AG04449 (cell line): ENCODE measurements at regions not wholly inside any gene's neighbourhood (a gene's known extent, or its start where the extent isn't known, plus 50 kb on each side); places are given as distances from the start of the nearest gene placed in this dataset.

ENCODE experiments used
- CTCF ChIA-PET: fragments of 350-600 bp; formaldehyde crosslinking; extraction: SDS; loops from one replicate; lab custom pipeline; 2021; ENCODE audit warnings: antibody characterized with exemption; lab: Yijun Ruan, JAX
- POLR2A ChIA-PET: fragments of 400-600, 350-600 bp; formaldehyde crosslinking; extraction: SDS; loops from one replicate; lab custom pipeline; 2020; ENCODE audit warnings: antibody characterized with exemption, inconsistent platforms; lab: Yijun Ruan, JAX
- DNase-seq: peaks from one replicate; pipeline ENCODE4 v3.0.0-alpha.2; 2010; ENCODE audit warnings: low read depth, low spot score
- H3K4me3 ChIP-seq: 2 replicates; pipeline ENCODE4 v1.5.1; 2011; ENCODE audit warnings: low read depth, mild to moderate bottlenecking, control low read depth, low read length
- CTCF ChIP-seq: IDR thresholded peaks from one replicate; pipeline ENCODE4 v1.5.1; 2011; ENCODE audit warnings: mild to moderate bottlenecking, moderate library complexity, low read length, control low read depth, inconsistent platforms; ENCODE audit not compliant: insufficient read depth; ENCODE audit errors: missing control alignments

GRCh38 chr15:66911131-66911700 lies 154.2 kb upstream of the SMAD3 start:
- POLR2A ChIA-PET = no interaction called here
- CTCF ChIA-PET = interaction anchor here (1.1 to 2.0 kb wide), 5 partner anchors 9 to 48 kb away, joined by 3 to 12 read pairs (median 5); no protein-coding TSS in a partner anchor
- DNase-seq = no peak
- H3K4me3 ChIP-seq = no peak overlapping the region
- TF ChIP-seq CTCF = no peak

- POLR2A ChIA-PET = no interaction called here
- TF ChIP-seq CTCF = no peak
- no peak for DNase-seq
- CTCF ChIA-PET = interaction anchor here (0.9 to 2.0 kb wide), 8 partner anchors 8 to 49 kb away, joined by 3 to 12 read pairs (median 4); no protein-coding TSS in a partner anchor
- no peak overlapping the region for H3K4me3 ChIP-seq
These were observed 153.4 kb upstream of the SMAD3 start for GRCh38 chr15:66912001-66912400.

- CTCF ChIA-PET = interaction anchor here (0.9 to 2.0 kb wide), 5 partner anchors 9 to 49 kb away, joined by 3 to 12 read pairs (median 4); no protein-coding TSS in a partner anchor
- DNase-seq = no peak
- POLR2A ChIA-PET = no interaction called here
- TF ChIP-seq CTCF = no peak
- H3K4me3 ChIP-seq = no peak overlapping the region
These were observed 153.0 kb upstream of the SMAD3 start for GRCh38 chr15:66912441-66912840.

- no peak for DNase-seq
- no peak for TF ChIP-seq CTCF
- H3K4me3 ChIP-seq = no peak overlapping the region
- POLR2A ChIA-PET = no interaction called here
- CTCF ChIA-PET = interaction anchor here (0.9 to 2.0 kb wide), 3 partner anchors 14 to 18 kb away, joined by 3 to 6 read pairs (median 3); no protein-coding TSS in a partner anchor
These were observed 147.4 kb upstream of the SMAD3 start for GRCh38 chr15:66917904-66918448.

GRCh38 chr15:66919421-66919820 lies 146.0 kb upstream of the SMAD3 start:
- H3K4me3 ChIP-seq = no peak overlapping the region
- ChIA-PET POLR2A (interaction anchor here (1.1 kb wide), 1 partner anchor 12 kb away, joined by 3 read pairs; no protein-coding TSS in a partner anchor), CTCF (interaction anchor here (1.1 to 2.2 kb wide), 4 partner anchors 8 to 21 kb away, joined by 4 to 7 read pairs (median 4); no protein-coding TSS in a partner anchor)
- no peak for DNase-seq
- TF ChIP-seq CTCF = no peak

GRCh38 chr15:66921319-66921915 lies 144.0 kb upstream of the SMAD3 start:
- POLR2A ChIA-PET = no interaction called here
- TF ChIP-seq CTCF = no peak
- no peak overlapping the region for H3K4me3 ChIP-seq
- CTCF ChIA-PET = interaction anchor here (0.7 to 2.2 kb wide), 6 partner anchors 9 to 70 kb away, joined by 3 to 8 read pairs (median 4); no protein-coding TSS in a partner anchor
- DNase-seq = no peak
